Smooth muscle cell (in vitro differentiated cells): ENCODE measurements at regions not wholly inside any gene's neighbourhood (a gene's known extent, or its start where the extent isn't known, plus 50 kb on each side); places are given as distances from the start of the nearest gene placed in this dataset.

ENCODE experiments used
- DNase-seq: peaks from one replicate; lab custom pipeline; 2025; ENCODE audit not compliant: unreplicated experiment; lab: John Stamatoyannopoulos, UW
- H2AFZ ChIP-seq: fragments of 200-600 bp; sonication (generic); 2 replicates; pipeline ENCODE4 v1.6.0; 2016; ENCODE audit warnings: antibody characterized with exemption, low read depth, mild to moderate bottlenecking
- H3F3A ChIP-seq: fragments of 200-600 bp; sonication (generic); 2 replicates; pipeline ENCODE4 v1.6.0; 2017; ENCODE audit warnings: antibody characterized with exemption, low read depth
- H3K27ac ChIP-seq: fragments of 200-600 bp; sonication (generic); 2 replicates; pipeline ENCODE4 v1.5.1; 2016; ENCODE audit warnings: low read depth, mild to moderate bottlenecking
- H3K27me3 ChIP-seq: fragments of 200-600 bp; sonication (generic); 2 replicates; pipeline ENCODE4 v1.6.1; 2016; ENCODE audit warnings: low read depth, mild to moderate bottlenecking
- H3K36me3 ChIP-seq: fragments of 200-600 bp; sonication (generic); 2 replicates; pipeline ENCODE4 v1.5.1; 2016; ENCODE audit warnings: low read depth
- H3K4me1 ChIP-seq: fragments of 200-600 bp; sonication (generic); 2 replicates; pipeline ENCODE4 v1.5.1; 2016; ENCODE audit warnings: low read depth
- H3K4me2 ChIP-seq: fragments of 200-600 bp; sonication (generic); 2 replicates; pipeline ENCODE4 v1.6.0; 2016; ENCODE audit warnings: mild to moderate bottlenecking
- H3K4me3 ChIP-seq: fragments of 200-600 bp; sonication (generic); 2 replicates; pipeline ENCODE4 v1.5.1; 2016; ENCODE audit warnings: mild to moderate bottlenecking
- H3K79me2 ChIP-seq: fragments of 200-600 bp; sonication (generic); 2 replicates; pipeline ENCODE4 v1.6.0; 2016; ENCODE audit warnings: low read depth, mild to moderate bottlenecking
- H3K9ac ChIP-seq: fragments of 200-600 bp; sonication (generic); 2 replicates; pipeline ENCODE4 v1.6.0; 2016; ENCODE audit warnings: low read depth
- H3K9me3 ChIP-seq: fragments of 200-600 bp; sonication (generic); replicated peaks from 2 replicates; pipeline ENCODE4 v1.5.1; 2016; ENCODE audit warnings: low read depth
- H4K20me1 ChIP-seq: fragments of 200-600 bp; sonication (generic); 2 replicates; pipeline ENCODE4 v1.6.0; 2016; ENCODE audit warnings: low read depth
- CTCF ChIP-seq: fragments of 200-600 bp; sonication (generic); IDR thresholded peaks from 2 replicates; pipeline ENCODE4 v1.5.1; 2017; ENCODE audit warnings: borderline replicate concordance, mild to moderate bottlenecking, antibody characterized with exemption; ENCODE audit not compliant: insufficient read depth, poor library complexity, severe bottlenecking
- WGBS: methylation state at CpG from one replicate; pipeline ENCODE4 v1.1.7; 2016; ENCODE audit warnings: low lambda C conversion rate; 5-methylcytosine and 5-hydroxymethylcytosine counted together

GRCh38 chr12:132404951-132405741, 75.8 kb upstream of the GALNT9 start:
- Histone ChIP-seq H3K27me3 (peaks cover 11% of the 10 kb centered on the region), H3K9me3 (no peaks in the 10 kb centered on the region), H3F3A (no peaks in the 10 kb centered on the region), H3K4me1 (no peaks in the 10 kb centered on the region), H3K4me2 (no peak overlapping the region), H2AFZ (no peak overlapping the region), H3K36me3 (no peaks in the 10 kb centered on the region), H4K20me1 (no peaks in the 10 kb centered on the region), H3K27ac (no peak overlapping the region), H3K79me2 (no peaks in the 10 kb centered on the region), H3K9ac (no peak overlapping the region), H3K4me3 (no peak overlapping the region)
- TF ChIP-seq CTCF, result no peak
- no peak for DNase-seq
- WGBS, result 89% methylated on average over 31 of the region's 36 CpGs

GRCh38 chr12:132404435-132404855, 75.1 kb upstream of the GALNT9 start:
- H3F3A ChIP-seq, result no peaks in the 10 kb centered on the region
- no peaks in the 10 kb centered on the region for H3K36me3 ChIP-seq
- H4K20me1 ChIP-seq, result no peaks in the 10 kb centered on the region
- no peaks in the 10 kb centered on the region for H3K9me3 ChIP-seq
- no peak overlapping the region for H3K9ac ChIP-seq
- H2AFZ ChIP-seq, result no peak overlapping the region
- H3K4me2 ChIP-seq, result no peak overlapping the region
- H3K27ac ChIP-seq, result no peak overlapping the region
- 80% methylated on average over 7 of the region's 7 CpGs for WGBS
- H3K27me3 ChIP-seq, result peaks cover 11% of the 10 kb centered on the region
- H3K4me1 ChIP-seq, result no peaks in the 10 kb centered on the region
- H3K79me2 ChIP-seq, result no peaks in the 10 kb centered on the region
- no peak overlapping the region for H3K4me3 ChIP-seq
- TF ChIP-seq CTCF, result no peak
- no peak for DNase-seq

GRCh38 chr12:132403636-132404434, 74.4 kb upstream of the GALNT9 start:
- no peaks in the 10 kb centered on the region for H4K20me1 ChIP-seq
- 88% methylated on average over 33 of the region's 35 CpGs for WGBS
- no peak overlapping the region for H3K4me2 ChIP-seq
- no peaks in the 10 kb centered on the region for H3F3A ChIP-seq
- DNase-seq, result no peak
- H3K27ac ChIP-seq, result no peak overlapping the region
- no peaks in the 10 kb centered on the region for H3K36me3 ChIP-seq
- H3K9me3 ChIP-seq, result no peaks in the 10 kb centered on the region
- no peak overlapping the region for H3K9ac ChIP-seq
- H2AFZ ChIP-seq, result no peak overlapping the region
- H3K79me2 ChIP-seq, result no peaks in the 10 kb centered on the region
- H3K4me3 ChIP-seq, result no peak overlapping the region
- peaks cover 13% of the 10 kb centered on the region for H3K27me3 ChIP-seq
- no peak for TF ChIP-seq CTCF
- H3K4me1 ChIP-seq, result no peaks in the 10 kb centered on the region
